Mesodermal cell (in vitro differentiated cells): ENCODE measurements at regions not wholly inside any gene's neighbourhood (a gene's known extent, or its start where the extent isn't known, plus 50 kb on each side); places are given as distances from the start of the nearest gene placed in this dataset.

ENCODE experiments used
- H3K27ac ChIP-seq: 2 replicates; pipeline ENCODE4 v1.7.0; 2013; ENCODE audit warnings: mild to moderate bottlenecking, low read depth, low read length, moderate library complexity; ENCODE audit not compliant: severe bottlenecking
- H3K36me3 ChIP-seq: 2 replicates; pipeline ENCODE4 v1.7.1; 2013; ENCODE audit warnings: mild to moderate bottlenecking, low read length, moderate library complexity; ENCODE audit not compliant: control insufficient read depth, insufficient read depth
- H3K4me1 ChIP-seq: one replicate; pipeline ENCODE4 v1.7.1; 2013; ENCODE audit warnings: mild to moderate bottlenecking, low read length; ENCODE audit not compliant: insufficient read depth, control insufficient read depth, poor library complexity, severe bottlenecking
- H3K4me3 ChIP-seq: 2 replicates; pipeline ENCODE4 v1.7.0; 2013; ENCODE audit warnings: low read length, control low read depth, mild to moderate bottlenecking; ENCODE audit not compliant: insufficient read depth, poor library complexity, severe bottlenecking; ENCODE audit errors: extremely low read depth
- H3K9me3 ChIP-seq: 2 replicates; pipeline ENCODE4 v1.7.1; 2013; ENCODE audit warnings: mild to moderate bottlenecking, low read length, moderate library complexity; ENCODE audit not compliant: control insufficient read depth
- WGBS, 2 experiments: methylation state at CpG; one replicate each; pipeline ENCODE4 v1.1.5; 2013; ENCODE audit warnings: missing lambda C conversion rate in 2 of 2; ENCODE audit not compliant: insufficient coverage in 2 of 2; 5-methylcytosine and 5-hydroxymethylcytosine counted together

DNA sequence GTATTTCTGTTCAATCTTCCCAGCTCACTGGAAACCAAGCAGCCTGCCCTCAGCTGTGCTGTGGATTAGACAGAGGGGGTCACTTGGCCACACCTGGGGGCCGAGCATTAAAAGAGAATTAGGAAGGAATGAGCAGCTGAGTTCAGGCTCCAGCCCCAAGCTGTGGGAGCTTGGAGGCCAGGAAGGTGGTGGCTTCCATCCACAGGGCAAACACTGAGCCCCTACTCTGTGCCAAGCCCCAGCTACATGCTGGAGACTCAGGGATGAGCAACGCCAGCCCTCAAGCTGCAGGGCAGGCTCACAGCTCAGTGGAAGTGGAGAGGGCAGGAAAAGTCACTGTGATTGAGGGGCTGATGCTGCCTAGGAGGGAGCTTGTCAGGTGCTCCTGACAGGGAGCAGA lies 412.7 kb downstream of the BCL11B start:
- Histone ChIP-seq H3K4me1 (no peaks in the 10 kb centered on the region), H3K9me3 (no peaks in the 10 kb centered on the region), H3K27ac (no peak overlapping the region), H3K4me3 (no peak overlapping the region), H3K36me3 (no peaks in the 10 kb centered on the region)
- 80 to 82% methylated on average over 2 of the region's 2 CpGs for WGBS, 2 experiments

DNA sequence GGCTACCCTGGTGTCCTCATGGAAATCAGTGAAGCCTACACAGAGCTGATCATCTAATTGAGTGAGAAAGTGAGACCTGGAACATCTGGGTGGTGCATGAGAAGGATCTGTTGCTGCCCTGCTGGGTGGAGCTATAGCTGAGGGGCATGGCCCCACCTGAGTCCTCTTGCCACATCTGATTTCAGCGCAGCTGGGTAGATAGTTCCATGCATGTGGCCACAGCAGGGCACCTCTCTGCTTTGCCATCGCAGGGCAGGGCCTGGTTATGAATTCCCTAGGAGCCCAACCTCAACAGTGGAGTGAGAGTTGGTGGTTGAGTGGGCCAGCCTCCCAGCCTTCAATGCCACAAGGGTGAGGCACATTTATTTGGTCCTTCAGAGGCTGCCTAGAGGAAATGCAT lies 407.8 kb downstream of the BCL11B start:
- Histone ChIP-seq H3K4me3 (no peak overlapping the region), H3K27ac (no peak overlapping the region), H3K9me3 (no peaks in the 10 kb centered on the region), H3K4me1 (no peaks in the 10 kb centered on the region), H3K36me3 (no peaks in the 10 kb centered on the region)
- 74 to 93% methylated on average over 2 of the region's 2 CpGs for WGBS, 2 experiments

DNA sequence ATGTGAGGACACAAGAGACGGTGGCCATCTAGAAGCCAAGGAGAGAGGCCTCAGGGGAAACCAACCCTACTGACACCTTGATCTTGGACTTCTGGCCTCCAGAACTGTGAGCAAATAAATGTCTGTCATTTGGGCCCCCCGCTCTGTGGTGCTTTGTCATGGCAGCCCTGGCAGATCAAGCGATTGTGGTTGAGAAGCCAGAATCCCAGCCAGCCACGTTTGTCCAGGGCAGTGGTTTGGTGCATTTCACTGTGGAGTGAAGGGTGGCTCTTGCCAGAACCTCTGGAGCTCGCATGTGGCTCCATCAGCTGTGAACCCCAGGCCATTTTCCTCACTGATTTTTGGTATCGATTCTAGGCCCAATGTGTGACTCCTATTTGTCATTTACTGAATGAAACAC lies 404.9 kb downstream of the BCL11B start:
- H3K4me3 ChIP-seq = no peak overlapping the region
- WGBS, 2 experiments = 89 to 93% methylated on average over 6 of the region's 6 CpGs
- H3K36me3 ChIP-seq = no peaks in the 10 kb centered on the region
- no peak overlapping the region for H3K27ac ChIP-seq
- H3K9me3 ChIP-seq = no peaks in the 10 kb centered on the region
- no peaks in the 10 kb centered on the region for H3K4me1 ChIP-seq

DNA sequence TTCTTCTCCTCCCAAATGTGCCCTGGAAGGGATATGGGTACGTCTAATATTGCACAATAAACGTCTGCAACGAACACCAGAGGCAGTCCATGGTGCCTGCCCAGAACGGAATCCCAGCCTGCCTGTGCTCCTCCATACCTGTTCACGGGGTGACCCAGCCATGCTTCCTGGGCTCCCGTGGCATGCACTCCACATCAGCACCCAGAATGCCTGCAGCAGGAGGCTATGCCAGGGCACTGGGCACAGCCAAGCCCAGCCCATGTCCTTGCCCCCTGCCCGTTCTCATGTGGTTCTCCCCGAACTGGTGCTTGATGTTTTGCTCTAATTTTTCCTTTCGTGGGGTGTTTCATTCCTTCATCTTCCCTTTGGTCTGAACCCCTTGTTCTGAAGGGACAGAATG lies 404.3 kb downstream of the BCL11B start:
- WGBS, 2 experiments = 82 to 87% methylated on average over 9 of the region's 9 CpGs
- no peaks in the 10 kb centered on the region for H3K4me1 ChIP-seq
- no peak overlapping the region for H3K27ac ChIP-seq
- H3K9me3 ChIP-seq = no peaks in the 10 kb centered on the region
- H3K4me3 ChIP-seq = no peak overlapping the region
- no peaks in the 10 kb centered on the region for H3K36me3 ChIP-seq

DNA sequence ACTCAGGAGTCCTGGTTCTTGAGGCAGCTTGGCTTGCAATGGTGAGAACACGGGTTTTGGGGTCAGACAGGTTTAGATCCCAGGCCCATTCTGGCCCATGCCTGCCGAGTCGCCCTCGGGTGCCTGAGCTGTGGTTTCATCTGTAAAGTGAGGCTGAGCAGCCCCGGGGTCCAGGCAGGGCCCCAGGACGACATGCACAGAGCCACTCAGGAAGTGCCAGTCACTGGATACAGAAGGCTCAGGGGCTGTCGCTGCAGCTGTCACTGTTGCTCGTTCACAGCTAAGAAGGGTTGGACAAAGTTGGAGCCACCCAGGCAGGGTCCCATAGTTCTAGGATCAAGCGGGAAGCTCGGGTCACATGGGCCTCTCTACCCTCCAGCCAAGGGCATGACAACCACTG lies 403.1 kb downstream of the BCL11B start:
- Histone ChIP-seq H3K27ac (no peak overlapping the region), H3K9me3 (no peaks in the 10 kb centered on the region), H3K4me3 (no peak overlapping the region), H3K4me1 (no peaks in the 10 kb centered on the region), H3K36me3 (no peaks in the 10 kb centered on the region)
- 86 to 91% methylated on average over 8 to 9 of the region's 10 CpGs for WGBS, 2 experiments

DNA sequence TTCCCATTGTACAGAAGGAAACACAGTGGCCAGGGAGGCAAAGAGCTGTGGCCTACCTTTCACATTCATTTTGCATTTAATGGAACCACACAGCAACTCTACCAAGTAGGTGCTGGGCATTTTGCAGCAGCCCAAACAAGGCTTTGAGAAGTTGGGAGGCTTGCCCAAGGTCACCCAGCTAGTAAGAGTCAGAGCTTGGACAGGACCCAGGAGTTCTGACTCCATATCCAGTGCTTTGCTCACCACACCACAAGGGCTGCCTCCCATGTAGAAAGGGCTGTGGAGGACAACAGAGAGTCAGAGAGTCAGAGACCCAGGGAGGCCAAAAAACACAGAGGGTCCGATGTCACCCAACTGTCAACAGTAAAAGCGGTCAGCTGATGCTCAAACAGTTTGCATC lies 400.2 kb downstream of the BCL11B start:
- no peaks in the 10 kb centered on the region for H3K9me3 ChIP-seq
- 94% methylated on average over 2 of the region's 2 CpGs for WGBS, 2 experiments
- H3K4me3 ChIP-seq = no peak overlapping the region
- H3K36me3 ChIP-seq = no peaks in the 10 kb centered on the region
- H3K27ac ChIP-seq = no peak overlapping the region
- no peaks in the 10 kb centered on the region for H3K4me1 ChIP-seq

DNA sequence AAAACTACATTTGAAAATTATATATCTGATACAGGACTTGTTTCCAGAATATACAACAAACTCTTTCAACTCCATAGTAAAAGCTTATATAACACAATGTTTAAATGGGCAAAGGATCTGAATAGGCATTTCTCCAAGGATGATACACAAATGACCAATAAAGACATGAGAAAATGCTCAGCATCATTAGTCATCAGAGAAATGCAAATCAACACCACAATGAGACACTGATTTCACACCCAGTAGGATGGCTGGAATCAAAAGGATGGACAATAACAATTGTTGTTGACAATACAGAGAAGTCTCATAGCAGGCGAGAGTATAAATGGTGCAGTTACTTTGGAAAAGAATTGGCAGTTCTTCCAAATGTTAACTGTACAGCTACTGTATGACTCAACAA lies 394.9 kb downstream of the BCL11B start:
- peaks cover 5% of the 10 kb centered on the region for H3K9me3 ChIP-seq
- no CpG with 5 or more reads among the region's 1 CpG for WGBS, 2 experiments
- no peak overlapping the region for H3K4me3 ChIP-seq
- no peaks in the 10 kb centered on the region for H3K36me3 ChIP-seq
- H3K27ac ChIP-seq = no peak overlapping the region
- no peaks in the 10 kb centered on the region for H3K4me1 ChIP-seq

DNA sequence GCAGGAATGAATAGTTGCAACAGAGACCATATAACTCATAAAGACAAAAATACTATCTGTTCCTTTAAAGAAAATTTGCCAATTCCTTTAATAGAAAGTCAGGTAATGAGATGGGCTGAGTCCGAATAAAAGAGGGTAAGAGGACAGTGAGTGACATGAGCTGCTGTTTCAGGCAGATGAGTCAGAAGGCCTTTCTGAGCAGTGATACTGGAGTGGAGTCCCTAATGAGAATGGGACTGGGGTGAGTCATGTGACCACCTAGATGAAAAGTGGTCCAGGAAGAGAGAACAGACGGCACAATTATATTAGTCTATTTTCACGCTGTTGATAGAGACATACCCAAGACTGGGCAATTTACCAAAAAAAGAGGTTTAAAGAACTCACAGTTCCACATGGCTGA lies 393.7 kb downstream of the BCL11B start:
- Histone ChIP-seq H3K27ac (no peak overlapping the region), H3K36me3 (no peaks in the 10 kb centered on the region), H3K4me1 (no peaks in the 10 kb centered on the region), H3K9me3 (peaks cover 5% of the 10 kb centered on the region), H3K4me3 (no peak overlapping the region)
- 92 to 93% methylated on average over 3 of the region's 3 CpGs for WGBS, 2 experiments

DNA sequence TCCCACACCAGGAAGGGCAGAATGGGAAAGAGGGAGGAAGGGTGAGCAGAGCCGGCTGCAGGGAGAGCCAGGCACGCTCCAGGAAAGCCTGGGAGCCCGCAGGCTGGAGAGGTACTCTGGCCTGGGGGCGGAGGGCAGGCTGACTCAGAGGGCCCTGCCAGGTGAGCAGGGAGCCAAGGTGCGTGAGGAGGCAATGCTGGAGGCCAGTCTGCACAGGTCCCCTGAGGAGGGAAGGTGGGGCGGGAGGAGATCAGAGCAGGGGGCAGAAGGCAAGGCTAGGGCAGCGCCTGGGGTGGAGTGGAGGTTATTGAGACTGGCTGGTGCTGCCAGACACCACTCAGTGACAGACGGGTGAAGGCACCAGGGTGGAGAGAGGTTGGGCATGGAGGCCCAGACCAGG lies 385.0 kb downstream of the BCL11B start:
- no peak overlapping the region for H3K27ac ChIP-seq
- no peaks in the 10 kb centered on the region for H3K9me3 ChIP-seq
- H3K4me3 ChIP-seq = no peak overlapping the region
- 90 to 98% methylated on average over 3 to 7 of the region's 8 CpGs for WGBS, 2 experiments
- H3K4me1 ChIP-seq = peaks cover 3% of the 10 kb centered on the region
- no peaks in the 10 kb centered on the region for H3K36me3 ChIP-seq

DNA sequence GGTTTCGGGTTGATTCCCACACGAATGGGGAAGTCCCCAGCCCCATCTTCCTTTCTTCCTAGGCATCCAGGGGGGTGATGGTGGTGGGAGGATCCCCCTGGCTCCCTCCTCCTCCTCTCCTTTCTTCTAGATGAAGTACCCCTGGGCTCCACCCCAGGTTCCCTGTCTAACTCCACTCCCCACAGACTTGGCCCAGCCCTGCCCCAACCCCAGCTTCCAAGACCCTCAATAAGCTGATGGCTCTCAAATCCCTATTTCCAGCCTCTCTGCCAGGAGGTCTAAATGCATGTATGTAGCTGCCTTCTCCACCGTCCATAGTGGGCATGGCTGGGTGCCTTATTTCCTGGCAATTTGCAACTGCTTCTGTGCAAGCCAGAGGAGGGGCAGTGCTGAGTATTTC lies 383.7 kb downstream of the BCL11B start:
- Histone ChIP-seq H3K4me1 (peaks cover 3% of the 10 kb centered on the region), H3K36me3 (no peaks in the 10 kb centered on the region), H3K9me3 (no peaks in the 10 kb centered on the region), H3K27ac (no peak overlapping the region), H3K4me3 (no peak overlapping the region)
- 86 to 100% methylated on average over 1 of the region's 3 CpGs for WGBS, 2 experiments

DNA sequence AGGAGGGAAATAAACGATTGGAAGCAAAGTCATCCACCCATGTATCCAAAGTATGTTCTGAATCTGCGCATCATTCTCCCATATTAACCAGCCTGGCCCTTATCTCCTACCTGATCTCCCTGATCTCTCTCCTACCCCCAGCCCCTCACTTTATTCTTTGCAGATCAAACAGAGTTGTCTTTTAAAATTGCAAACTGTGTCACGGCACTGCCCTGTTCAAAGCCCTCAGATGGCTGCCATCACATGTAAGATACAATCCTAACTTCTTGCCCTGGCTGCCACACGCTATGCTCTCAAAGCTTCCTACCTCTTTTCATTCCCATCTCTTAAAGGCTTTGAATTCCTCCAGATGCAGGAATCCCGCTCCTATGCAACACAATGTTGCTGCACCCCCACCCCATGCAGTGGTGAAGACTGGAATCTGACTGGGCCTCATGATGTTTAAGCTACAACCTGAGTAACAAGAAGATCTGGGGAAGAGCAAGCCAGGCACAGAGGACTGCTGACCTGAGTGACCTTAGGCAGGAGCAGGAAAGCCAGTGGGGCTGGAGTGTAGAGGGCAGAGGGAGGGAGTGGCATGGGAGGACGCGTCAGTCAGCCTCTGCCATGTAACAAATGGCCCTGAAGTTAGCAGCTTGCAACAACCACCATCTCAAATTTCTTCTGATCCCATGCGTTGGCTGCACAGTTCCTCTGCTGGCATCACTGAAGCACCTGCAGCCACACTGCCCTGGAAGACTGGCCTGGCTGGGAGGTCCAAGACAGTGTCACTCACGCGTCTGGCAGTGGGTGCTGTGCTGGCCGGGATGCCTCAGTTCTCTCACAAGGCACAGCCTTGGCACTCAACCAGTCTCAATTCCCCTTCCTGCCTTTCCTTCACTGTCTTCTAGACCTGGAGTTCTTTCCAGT lies 382.8 kb downstream of the BCL11B start:
- H3K4me3 ChIP-seq = no peak overlapping the region
- H3K36me3 ChIP-seq = no peaks in the 10 kb centered on the region
- WGBS, 2 experiments = 93 to 95% methylated on average over 10 to 11 of the region's 11 CpGs
- no peaks in the 10 kb centered on the region for H3K9me3 ChIP-seq
- H3K4me1 ChIP-seq = peaks cover 3% of the 10 kb centered on the region
- no peak overlapping the region for H3K27ac ChIP-seq
